Retinal pigment epithelial cell (primary cell): ENCODE measurements at regions not wholly inside any gene's neighbourhood (a gene's known extent, or its start where the extent isn't known, plus 50 kb on each side); places are given as distances from the start of the nearest gene placed in this dataset.
"Not testable (repeated sequence)": the region's sequence is repeated elsewhere in the genome, so short reads cannot be mapped to it uniquely, and the experiment has no call there.

Experiments
- DNase-seq: peaks from one replicate; pipeline ENCODE4 v3.0.0-alpha.2; 2010; ENCODE audit warnings: low read depth
- H3K4me3 ChIP-seq: 2 replicates; pipeline ENCODE4 v1.5.1; 2011; ENCODE audit warnings: mild to moderate bottlenecking, low read length, control low read depth, moderate library complexity
- CTCF ChIP-seq: conservative IDR thresholded peaks from 2 replicates; pipeline ENCODE4 v1.5.1; 2011; ENCODE audit warnings: low read depth, low read length, control low read depth, inconsistent platforms

GRCh38 chr4:77510367-77510766, 95.3 kb upstream of the CXCL13 start:
- DNase-seq = no peak
- H3K4me3 ChIP-seq = no peak overlapping the region
- TF ChIP-seq CTCF = no peak

- no peak for DNase-seq
- no peak for TF ChIP-seq CTCF
- no peak overlapping the region for H3K4me3 ChIP-seq
Measured at GRCh38 chr4:77525538-77525937, 80.1 kb upstream of the CXCL13 start.

GRCh38 chr4:77527900-77528299, 77.7 kb upstream of the CXCL13 start:
- DNase-seq, H3K4me3 ChIP-seq: not testable (repeated sequence)

- DNase-seq = peak; percentile 27
- H3K4me3 ChIP-seq = no peak overlapping the region
Measured at GRCh38 chr4:77538144-77538543, 67.5 kb upstream of the CXCL13 start.

GRCh38 chr4:77538574-77539157, 67.0 kb upstream of the CXCL13 start:
- peak; percentile 54 for DNase-seq
- H3K4me3 ChIP-seq = no peak overlapping the region
- no peak for TF ChIP-seq CTCF

More at GRCh38 chr4:77538144-77538543, 67.5 kb upstream of the CXCL13 start:
- TF ChIP-seq CTCF = no peak
